ENCODE measurements at regions not wholly inside any gene's neighbourhood (a gene's known extent, or its start where the extent isn't known, plus 50 kb on each side); places are given as distances from the start of the nearest gene placed in this dataset.

DNA sequence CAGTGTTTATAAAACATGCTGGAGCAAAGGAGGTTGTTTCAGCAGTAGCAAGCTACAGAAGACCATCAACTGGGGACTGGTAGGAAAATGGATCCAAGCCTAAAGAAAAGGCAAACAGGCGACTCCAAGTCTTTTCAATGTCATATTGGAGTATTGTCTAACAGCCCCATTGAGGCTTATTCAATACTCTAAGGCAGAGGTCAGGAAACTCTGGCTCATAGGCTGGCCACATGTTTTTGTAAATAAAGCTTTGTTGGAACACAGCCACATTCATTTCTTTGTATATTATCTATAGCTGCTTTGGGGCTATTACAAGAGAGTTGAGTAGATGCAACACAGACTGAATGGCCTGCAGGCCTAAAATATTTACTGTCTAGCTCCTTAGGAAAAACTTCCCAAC lies 77.5 kb downstream of the RPL22L1 start:
- Histone ChIP-seq H3K27ac (no peak overlapping the region), H3K9me3 (ENCODE audit: low read depth, low read length) (no peaks in the 10 kb centered on the region; the same call in 1 of the 2 replicates), H3K9ac (ENCODE audit: insufficient read length) (no peak overlapping the region), H3K4me3 (no peak overlapping the region), H3K36me3 (ENCODE audit: insufficient read depth, low read length) (no peaks in the 10 kb centered on the region)
- DNase-seq (ENCODE audit: low read depth, low spot score), result no peak
- TF ChIP-seq FOXP2 (optimal IDR thresholded peaks at IDR 0.05; ENCODE audit: control extremely low read depth, extremely low read length, insufficient read depth), result no peak
- TF ChIP-seq POLR2AphosphoS5 (IDR thresholded peaks at IDR 0.05; ENCODE audit: borderline replicate concordance, low read depth, low read length), result no peak
- TF ChIP-seq EZH2 (IDR thresholded peaks at IDR 0.05), result no peak

DNA sequence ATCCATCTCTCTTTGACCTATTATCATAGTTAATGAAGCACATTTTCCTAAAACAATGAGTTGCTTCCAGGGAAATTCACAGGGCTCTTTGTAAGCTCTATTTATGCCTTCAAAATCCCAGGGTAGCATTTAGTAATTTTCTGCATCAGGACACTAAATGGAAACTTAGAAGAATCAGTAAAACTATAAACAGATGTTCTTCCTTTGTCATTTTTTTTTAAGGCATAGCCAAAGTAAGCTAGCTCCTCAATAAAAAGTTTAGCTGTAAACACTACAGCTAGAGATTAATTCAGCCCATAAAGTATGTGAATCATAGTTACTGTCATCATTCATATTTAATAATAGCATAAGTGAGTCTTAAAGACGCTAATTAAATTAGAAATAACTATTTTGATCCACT lies 79.3 kb downstream of the RPL22L1 start:
- Histone ChIP-seq H3K9ac (ENCODE audit: insufficient read length) (no peak overlapping the region), H3K27ac (no peak overlapping the region), H3K9me3 (ENCODE audit: low read depth, low read length) (no peaks in the 10 kb centered on the region; the same call in 1 of the 2 replicates), H3K36me3 (ENCODE audit: insufficient read depth, low read length) (no peaks in the 10 kb centered on the region), H3K4me3 (no peak overlapping the region)
- no peak for DNase-seq (ENCODE audit: low read depth, low spot score)
- no peak for TF ChIP-seq FOXP2 (optimal IDR thresholded peaks at IDR 0.05; ENCODE audit: control extremely low read depth, extremely low read length, insufficient read depth)
- no peak for TF ChIP-seq EZH2 (IDR thresholded peaks at IDR 0.05)
- no peak for TF ChIP-seq POLR2AphosphoS5 (IDR thresholded peaks at IDR 0.05; ENCODE audit: borderline replicate concordance, low read depth, low read length)

DNA sequence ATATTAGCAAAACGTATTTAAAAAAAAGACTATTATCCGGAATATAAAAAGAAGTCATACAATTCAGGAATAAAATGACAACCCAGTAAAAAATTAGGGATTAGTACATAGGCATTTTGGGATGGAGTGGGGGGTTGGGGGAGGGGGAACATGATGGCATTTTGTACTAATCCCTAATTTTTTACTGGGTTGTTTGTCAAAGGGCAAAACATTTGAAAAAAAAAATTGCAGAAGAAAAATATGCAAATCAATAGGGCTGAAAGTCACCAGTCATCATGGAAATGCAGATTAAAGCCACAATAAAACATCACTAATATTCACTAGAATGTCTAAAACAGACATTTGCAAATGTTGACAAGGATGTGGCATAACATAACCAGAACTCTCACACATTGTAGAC lies 82.5 kb downstream of the RPL22L1 start:
- H3K36me3 ChIP-seq (ENCODE audit: insufficient read depth, low read length), result no peaks in the 10 kb centered on the region
- DNase-seq (ENCODE audit: low read depth, low spot score), result no peak
- H3K9ac ChIP-seq (ENCODE audit: insufficient read length), result no peak overlapping the region
- no peak for TF ChIP-seq POLR2AphosphoS5 (IDR thresholded peaks at IDR 0.05; ENCODE audit: borderline replicate concordance, low read depth, low read length)
- TF ChIP-seq FOXP2 (optimal IDR thresholded peaks at IDR 0.05; ENCODE audit: control extremely low read depth, extremely low read length, insufficient read depth), result no peak
- TF ChIP-seq EZH2 (IDR thresholded peaks at IDR 0.05), result no peak
- no peak overlapping the region for H3K27ac ChIP-seq
- H3K4me3 ChIP-seq, result no peak overlapping the region
- no peaks in the 10 kb centered on the region for H3K9me3 ChIP-seq (ENCODE audit: low read depth, low read length)

DNA sequence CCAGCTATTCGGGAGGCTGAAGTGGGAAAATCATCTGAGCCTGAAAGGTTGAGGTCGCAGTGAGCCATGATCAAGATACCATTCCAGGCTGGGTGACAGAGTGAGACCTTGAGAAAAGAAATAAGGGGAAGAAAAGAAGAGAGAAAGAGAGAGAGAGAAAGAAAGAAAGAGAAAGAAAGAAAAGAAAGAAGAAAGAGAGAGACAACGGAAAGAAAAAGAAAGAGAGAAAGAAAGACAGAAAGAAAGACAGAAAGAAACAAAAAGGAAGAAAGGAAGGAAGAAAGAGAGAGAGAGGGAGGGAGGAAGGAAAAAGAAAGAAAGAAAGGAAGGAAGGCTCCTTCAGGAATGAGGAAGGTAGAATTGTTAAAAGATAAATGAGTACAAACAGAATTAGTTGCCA lies 84.5 kb downstream of the RPL22L1 start:
- H3K36me3 ChIP-seq (ENCODE audit: insufficient read depth, low read length), result no peaks in the 10 kb centered on the region
- no peak overlapping the region for H3K9ac ChIP-seq (ENCODE audit: insufficient read length)
- DNase-seq (ENCODE audit: low read depth, low spot score), result no peak
- no peak overlapping the region for H3K4me3 ChIP-seq
- H3K27ac ChIP-seq, result no peak overlapping the region
- H3K9me3 ChIP-seq (ENCODE audit: low read depth, low read length), result no peaks in the 10 kb centered on the region
- TF ChIP-seq POLR2AphosphoS5 (IDR thresholded peaks at IDR 0.05; ENCODE audit: borderline replicate concordance, low read depth, low read length) (no peak), EZH2 (IDR thresholded peaks at IDR 0.05) (no peak), FOXP2 (optimal IDR thresholded peaks at IDR 0.05; ENCODE audit: control extremely low read depth, extremely low read length, insufficient read depth) (no peak)

DNA sequence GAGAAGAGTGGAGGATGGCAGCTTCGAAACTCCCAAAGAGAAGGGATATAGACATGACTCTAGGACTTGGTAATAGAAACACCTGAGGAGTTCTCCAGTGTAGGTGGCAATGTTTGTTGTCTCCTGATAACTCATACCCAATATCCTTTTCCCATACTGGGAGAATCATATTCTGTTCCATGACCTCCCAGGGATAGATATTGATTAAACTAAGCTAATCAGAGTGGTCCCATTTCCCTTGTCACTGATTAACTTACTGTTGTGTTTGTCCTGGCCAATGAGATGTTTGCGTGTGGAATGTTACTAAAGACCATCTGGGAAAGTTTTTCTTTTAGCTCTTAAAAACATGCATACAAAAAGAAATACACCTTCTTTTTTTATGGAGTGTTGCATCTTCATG lies 85.6 kb downstream of the RPL22L1 start:
- H3K9ac ChIP-seq (ENCODE audit: insufficient read length), result no peak overlapping the region
- no peaks in the 10 kb centered on the region for H3K36me3 ChIP-seq (ENCODE audit: insufficient read depth, low read length)

DNA sequence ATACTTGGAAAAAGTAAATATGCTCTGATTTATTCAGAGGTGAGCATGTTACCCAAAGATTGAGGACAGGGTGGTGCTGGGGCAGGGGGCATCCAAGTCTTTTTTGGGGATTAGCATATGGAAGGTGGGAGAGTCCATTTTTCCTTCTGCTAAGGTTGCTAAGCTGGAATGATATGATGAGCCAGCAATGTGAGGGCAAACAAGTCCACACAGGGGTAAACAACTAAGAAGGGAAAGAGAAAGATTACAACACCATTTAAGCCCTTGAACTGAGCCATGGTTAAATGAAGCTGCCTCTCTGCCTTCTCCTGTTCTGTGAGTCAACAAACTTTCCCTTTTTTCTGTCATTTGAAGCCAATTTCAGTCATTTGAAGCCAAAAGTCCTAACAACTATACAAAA lies 89.0 kb downstream of the RPL22L1 start:
- Histone ChIP-seq H3K27ac (no peak overlapping the region), H3K4me3 (no peak overlapping the region), H3K9ac (ENCODE audit: insufficient read length) (no peak overlapping the region), H3K9me3 (ENCODE audit: low read depth, low read length) (no peaks in the 10 kb centered on the region), H3K36me3 (ENCODE audit: insufficient read depth, low read length) (no peaks in the 10 kb centered on the region)
- no peak for TF ChIP-seq FOXP2 (optimal IDR thresholded peaks at IDR 0.05; ENCODE audit: control extremely low read depth, extremely low read length, insufficient read depth)
- TF ChIP-seq POLR2AphosphoS5 (IDR thresholded peaks at IDR 0.05; ENCODE audit: borderline replicate concordance, low read depth, low read length), result no peak
- TF ChIP-seq EZH2 (IDR thresholded peaks at IDR 0.05), result no peak
- DNase-seq (ENCODE audit: low read depth, low spot score), result no peak

More for the DNA sequence above, 85.6 kb downstream of the RPL22L1 start:
- Histone ChIP-seq H3K9me3 (ENCODE audit: low read depth, low read length) (no peaks in the 10 kb centered on the region), H3K27ac (no peak overlapping the region), H3K4me3 (no peak overlapping the region)
- no peak for TF ChIP-seq POLR2AphosphoS5 (IDR thresholded peaks at IDR 0.05; ENCODE audit: borderline replicate concordance, low read depth, low read length)
- TF ChIP-seq FOXP2 (optimal IDR thresholded peaks at IDR 0.05; ENCODE audit: control extremely low read depth, extremely low read length, insufficient read depth), result no peak
- no peak for DNase-seq (ENCODE audit: low read depth, low spot score)

DNA sequence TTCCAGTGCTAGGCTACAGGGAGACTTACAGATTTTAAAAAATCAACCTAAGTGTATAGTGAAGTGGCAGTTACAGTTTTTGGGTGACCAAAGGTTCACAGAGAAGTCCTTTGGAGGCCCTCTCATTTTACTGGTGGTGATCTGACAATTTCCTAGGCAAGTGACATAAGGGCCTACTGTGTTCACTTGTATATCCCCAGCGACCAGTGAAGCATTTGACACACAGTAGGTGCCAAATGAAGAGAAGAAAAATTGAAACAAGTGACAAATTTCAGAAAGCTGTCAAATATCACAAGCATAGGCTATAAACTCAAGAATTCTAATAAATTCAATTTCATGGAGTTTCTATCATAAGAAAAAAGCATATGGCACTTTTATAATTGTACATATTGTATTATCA lies 89.5 kb downstream of the RPL22L1 start:
- no peak overlapping the region for H3K4me3 ChIP-seq
- TF ChIP-seq POLR2AphosphoS5 (IDR thresholded peaks at IDR 0.05; ENCODE audit: borderline replicate concordance, low read depth, low read length), result no peak
- TF ChIP-seq EZH2 (IDR thresholded peaks at IDR 0.05), result no peak
- TF ChIP-seq FOXP2 (optimal IDR thresholded peaks at IDR 0.05; ENCODE audit: control extremely low read depth, extremely low read length, insufficient read depth), result no peak
- no peak for DNase-seq (ENCODE audit: low read depth, low spot score)
- H3K9me3 ChIP-seq (ENCODE audit: low read depth, low read length), result no peaks in the 10 kb centered on the region
- no peak overlapping the region for H3K9ac ChIP-seq (ENCODE audit: insufficient read length)
- no peaks in the 10 kb centered on the region for H3K36me3 ChIP-seq (ENCODE audit: insufficient read depth, low read length)
- H3K27ac ChIP-seq, result no peak overlapping the region

DNA sequence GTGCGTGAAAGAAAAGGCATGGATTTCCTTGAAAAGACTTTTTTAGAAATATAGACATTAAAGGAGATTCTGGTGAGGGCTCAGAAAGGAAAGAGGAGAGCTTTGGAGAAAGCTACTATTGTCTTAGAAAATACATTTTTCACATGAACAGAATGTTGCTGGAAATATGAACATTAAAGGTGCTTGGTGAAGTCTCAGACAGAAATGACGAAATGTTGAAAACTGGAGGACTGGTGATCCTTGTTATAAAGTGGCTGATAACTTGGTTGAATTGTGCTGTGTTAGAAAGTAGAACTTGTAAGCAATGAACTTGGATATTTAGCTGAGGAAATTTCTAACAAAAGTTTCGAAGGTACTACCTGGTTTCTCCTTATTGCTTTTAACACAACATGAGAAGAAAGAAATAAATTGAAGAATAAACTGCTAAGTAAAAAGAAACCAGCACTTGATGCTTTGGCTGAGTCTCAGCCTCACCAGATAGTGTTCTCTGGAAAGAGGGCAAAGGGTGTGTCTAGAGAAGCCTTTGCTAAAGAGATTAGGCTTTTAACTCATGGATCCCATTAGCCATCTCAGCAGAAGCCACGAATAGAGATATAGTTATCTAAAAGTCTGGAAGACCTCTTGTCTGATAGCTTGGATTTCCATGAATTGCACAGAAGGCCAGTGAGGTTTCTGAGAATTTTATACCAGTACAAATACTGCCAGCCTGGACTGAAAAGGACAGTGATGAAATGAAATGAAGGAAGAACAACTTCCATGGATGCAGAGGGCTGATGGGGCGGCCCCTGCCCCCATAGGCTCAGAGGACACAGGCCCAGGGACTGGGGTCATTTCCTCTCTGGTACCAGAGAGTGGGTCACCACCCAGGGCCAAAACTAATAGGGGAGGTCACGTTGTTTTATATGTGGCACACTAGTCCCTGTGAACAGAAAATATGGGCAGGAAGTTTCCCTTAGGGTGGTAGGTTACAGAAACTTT lies 91.5 kb downstream of the RPL22L1 start:
- Histone ChIP-seq H3K9me3 (ENCODE audit: low read depth, low read length) (no peaks in the 10 kb centered on the region), H3K9ac (ENCODE audit: insufficient read length) (no peak overlapping the region), H3K36me3 (ENCODE audit: insufficient read depth, low read length) (no peaks in the 10 kb centered on the region), H3K27ac (no peak overlapping the region), H3K4me3 (no peak overlapping the region)
- no peak for DNase-seq (ENCODE audit: low read depth, low spot score)
- TF ChIP-seq FOXP2 (optimal IDR thresholded peaks at IDR 0.05; ENCODE audit: control extremely low read depth, extremely low read length, insufficient read depth) (no peak), EZH2 (IDR thresholded peaks at IDR 0.05) (no peak), POLR2AphosphoS5 (IDR thresholded peaks at IDR 0.05; ENCODE audit: borderline replicate concordance, low read depth, low read length) (no peak)
